ENCODE measurements at regions not wholly inside any gene's neighbourhood (a gene's known extent, or its start where the extent isn't known, plus 50 kb on each side); places are given as distances from the start of the nearest gene placed in this dataset.
"Not testable (repeated sequence)": the region's sequence is repeated elsewhere in the genome, so short reads cannot be mapped to it uniquely, and the experiment has no call there.

GRCh38 chr2:111251711-111252110 is 131.0 kb downstream of the BCL2L11 start:
- DNase-seq (ENCODE audit: low spot score): no peak

- DNase-seq (ENCODE audit: low spot score): no peak
These were observed 131.7 kb downstream of the BCL2L11 start for GRCh38 chr2:111252436-111252835.

- DNase-seq (ENCODE audit: low spot score): not testable (repeated sequence)
These were observed 134.2 kb downstream of the BCL2L11 start for GRCh38 chr2:111254916-111255315.

GRCh38 chr2:111256628-111257027 is 135.9 kb downstream of the BCL2L11 start:
- not testable (repeated sequence) for DNase-seq (ENCODE audit: low spot score)

GRCh38 chr2:111257607-111258006 is 136.9 kb downstream of the BCL2L11 start:
- not testable (repeated sequence) for DNase-seq (ENCODE audit: low spot score)

DNA sequence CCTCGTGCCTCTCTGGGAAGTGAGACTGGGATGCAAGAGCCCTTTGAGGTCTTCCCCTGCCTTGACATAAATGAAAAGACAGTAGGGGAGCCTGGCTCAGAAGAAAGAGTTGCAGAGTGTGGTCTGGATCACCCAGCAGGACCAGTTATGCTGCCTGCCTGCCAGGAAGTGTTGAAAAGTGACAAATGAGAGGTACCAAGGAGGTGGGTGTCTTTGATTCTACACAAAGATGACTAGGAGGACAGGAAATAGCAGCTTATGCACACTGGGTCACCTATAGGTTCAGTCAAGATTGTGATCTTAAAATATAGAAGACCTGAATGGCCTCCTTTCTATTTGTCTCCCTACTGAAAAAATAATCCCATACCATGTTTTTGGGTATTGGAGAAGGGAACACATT is 137.6 kb downstream of the BCL2L11 start:
- DNase-seq (ENCODE audit: low spot score): not testable (repeated sequence)

DNA sequence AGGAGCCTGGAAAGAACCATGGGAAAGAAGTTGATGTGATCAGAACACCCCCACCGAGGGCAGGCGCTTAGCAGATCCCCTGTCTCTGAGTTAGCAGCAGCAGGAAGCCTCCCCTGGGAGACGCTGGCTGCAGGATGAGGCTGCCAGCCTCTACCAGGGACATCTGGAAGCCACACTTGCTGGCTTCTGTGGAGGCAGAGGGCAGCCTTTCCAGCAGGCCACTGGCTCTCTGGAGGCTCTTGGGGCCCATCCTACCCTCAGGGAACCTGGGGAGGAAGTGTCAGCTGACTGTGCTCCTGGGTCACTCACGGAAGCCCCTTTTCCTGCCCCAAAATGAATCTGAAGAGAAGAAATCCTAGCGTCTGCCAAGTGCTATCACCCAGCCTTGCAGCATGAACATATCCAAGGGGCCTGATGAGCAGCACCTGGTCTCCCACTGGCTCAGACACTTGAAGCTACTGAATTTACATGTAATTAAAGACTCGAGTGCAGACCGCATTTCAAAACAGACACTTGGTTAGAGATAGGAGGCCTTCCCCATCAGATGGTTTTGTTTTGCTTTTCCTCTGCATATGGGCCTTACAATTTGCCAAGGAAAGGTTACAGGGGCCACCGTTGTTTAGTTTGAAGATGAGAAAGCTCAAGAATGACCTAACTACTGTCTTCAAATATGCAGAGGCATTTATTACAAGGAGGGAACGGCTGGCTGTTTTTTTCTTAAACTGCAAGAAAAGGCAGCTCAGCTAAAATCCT is 142.1 kb downstream of the BCL2L11 start:
- not testable (repeated sequence) for DNase-seq (ENCODE audit: low spot score)

DNA sequence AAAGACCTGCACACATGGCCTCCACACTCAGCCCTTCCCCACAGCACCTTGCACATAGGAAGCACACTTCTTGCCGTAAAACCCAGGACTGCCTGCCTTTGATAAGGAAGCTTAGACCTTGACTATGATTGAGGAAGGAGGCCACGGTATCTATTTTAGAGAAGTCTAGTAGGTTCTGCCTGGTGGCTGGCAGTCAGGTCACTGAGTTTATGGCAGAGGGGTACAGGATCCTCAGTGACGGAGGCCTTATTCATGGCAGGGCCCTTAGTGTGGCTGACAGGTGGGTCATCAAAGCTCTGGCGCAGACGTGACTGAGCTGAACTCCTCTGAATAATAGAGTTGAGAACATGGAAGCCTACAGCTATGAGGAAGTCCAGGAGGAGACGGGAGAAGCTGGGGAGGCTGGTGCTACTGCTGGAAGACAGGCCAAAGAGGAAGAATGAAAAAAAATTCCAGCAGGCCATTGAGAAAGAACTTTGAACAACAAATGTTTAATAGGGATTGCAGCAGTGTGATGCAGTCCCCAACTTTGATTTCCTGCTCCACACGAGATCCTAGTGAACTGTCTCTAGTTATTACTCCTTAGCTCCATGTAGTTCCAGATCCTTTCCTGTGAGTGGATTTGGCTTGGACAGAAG is 142.8 kb downstream of the BCL2L11 start:
- DNase-seq (ENCODE audit: low spot score): not testable (repeated sequence)

DNA sequence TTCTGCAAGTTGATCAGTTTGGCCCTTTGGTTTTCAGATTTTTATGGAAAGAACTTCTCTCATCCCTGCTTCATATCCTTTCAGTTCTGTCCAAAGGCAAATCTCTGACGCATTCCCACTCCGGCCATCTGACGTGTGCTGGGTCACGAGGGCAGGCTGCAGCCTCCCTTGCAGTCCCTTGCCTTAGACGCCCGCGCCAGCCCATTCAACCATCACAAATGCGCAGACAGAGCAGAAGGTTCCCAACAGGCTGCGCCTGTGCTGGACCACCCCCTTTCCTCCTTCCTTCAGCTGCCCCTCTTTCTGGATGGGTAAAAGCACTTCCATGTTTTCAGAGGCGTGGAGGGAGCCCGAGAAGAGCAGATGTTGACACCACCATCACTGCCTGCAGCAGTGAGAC is 144.2 kb downstream of the BCL2L11 start:
- DNase-seq (ENCODE audit: low spot score): not testable (repeated sequence)

DNA sequence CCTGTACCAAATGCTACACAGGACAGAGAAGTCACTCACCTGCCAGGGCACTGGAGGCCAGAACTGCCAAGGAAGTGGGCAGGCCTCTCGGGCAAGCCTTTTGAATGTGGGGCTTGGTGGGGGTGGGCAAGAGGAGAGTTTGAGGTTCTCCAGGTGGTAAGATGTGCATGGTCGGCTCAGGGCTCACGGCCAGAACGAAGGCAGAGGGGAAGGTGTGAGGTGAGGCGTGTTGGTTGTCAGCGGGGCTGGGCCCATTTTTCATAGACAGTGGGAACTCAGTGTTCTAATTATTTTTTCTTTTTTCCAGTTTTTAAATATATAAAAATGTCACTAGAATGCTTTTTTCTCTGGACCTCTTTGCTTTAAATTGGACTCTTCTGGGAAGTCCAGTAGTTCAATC is 145.8 kb downstream of the BCL2L11 start:
- not testable (repeated sequence) for DNase-seq (ENCODE audit: low spot score)

DNA sequence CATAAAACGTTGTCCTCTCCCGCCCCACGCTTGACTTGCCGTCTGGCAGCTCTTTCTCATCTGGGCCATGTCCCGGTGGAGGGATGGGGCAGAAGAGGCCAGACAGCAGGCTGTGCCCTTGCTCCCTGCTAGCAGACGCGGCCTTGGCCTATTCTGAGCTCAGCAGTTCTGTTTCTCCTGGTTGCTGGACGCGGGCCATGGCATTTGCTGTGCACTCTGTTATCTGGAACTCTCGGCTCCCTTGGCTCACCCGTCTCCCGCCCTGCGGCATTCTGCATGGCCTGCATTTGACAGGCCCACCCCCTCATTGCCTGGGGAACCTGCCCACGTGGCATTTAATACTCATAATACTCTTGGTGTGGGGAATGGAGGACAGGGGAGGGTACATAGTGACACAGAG is 146.3 kb downstream of the BCL2L11 start:
- peak; percentile 79 for DNase-seq (ENCODE audit: low spot score)

- not testable (repeated sequence) for DNase-seq (ENCODE audit: low spot score)
These were observed 149.1 kb downstream of the BCL2L11 start for GRCh38 chr2:111269761-111270323.

GRCh38 chr2:111270569-111270968 is 149.9 kb downstream of the BCL2L11 start:
- not testable (repeated sequence) for DNase-seq (ENCODE audit: low spot score)

DNA sequence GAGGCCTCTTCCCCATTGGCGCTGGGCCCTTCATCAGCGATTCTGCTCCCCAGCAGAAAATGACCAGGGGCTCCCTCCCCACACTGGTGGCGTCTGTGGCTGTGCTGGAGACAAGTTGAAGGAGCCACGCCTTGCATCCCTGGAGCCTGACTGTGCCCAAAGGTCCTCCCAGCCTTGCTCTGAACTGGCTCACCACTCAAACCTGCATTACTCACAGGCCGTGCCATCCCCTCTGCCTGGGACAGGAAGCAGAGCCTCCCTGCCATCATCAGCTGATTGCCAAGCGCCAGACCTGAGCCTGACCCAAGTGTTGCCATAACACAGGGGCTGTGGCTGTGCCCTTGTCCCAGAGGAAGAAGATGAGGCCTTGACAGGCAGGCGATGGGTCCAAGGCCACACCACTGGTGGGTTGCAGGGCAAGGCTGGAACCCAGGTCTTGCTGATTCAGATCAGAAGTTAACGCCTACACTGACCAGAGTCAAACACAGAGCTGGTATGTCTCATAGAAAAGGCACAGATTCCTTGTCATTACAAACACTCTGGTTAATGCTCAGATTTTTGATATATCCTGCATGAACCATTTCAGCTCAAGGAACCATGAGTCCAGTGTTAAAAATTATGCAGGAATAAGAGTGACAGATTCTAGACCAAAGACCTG is 151.1 kb downstream of the BCL2L11 start:
- not testable (repeated sequence) for DNase-seq (ENCODE audit: low spot score)

- not testable (repeated sequence) for DNase-seq (ENCODE audit: low spot score)
These were observed 152.3 kb downstream of the BCL2L11 start for GRCh38 chr2:111273007-111273406.

DNA sequence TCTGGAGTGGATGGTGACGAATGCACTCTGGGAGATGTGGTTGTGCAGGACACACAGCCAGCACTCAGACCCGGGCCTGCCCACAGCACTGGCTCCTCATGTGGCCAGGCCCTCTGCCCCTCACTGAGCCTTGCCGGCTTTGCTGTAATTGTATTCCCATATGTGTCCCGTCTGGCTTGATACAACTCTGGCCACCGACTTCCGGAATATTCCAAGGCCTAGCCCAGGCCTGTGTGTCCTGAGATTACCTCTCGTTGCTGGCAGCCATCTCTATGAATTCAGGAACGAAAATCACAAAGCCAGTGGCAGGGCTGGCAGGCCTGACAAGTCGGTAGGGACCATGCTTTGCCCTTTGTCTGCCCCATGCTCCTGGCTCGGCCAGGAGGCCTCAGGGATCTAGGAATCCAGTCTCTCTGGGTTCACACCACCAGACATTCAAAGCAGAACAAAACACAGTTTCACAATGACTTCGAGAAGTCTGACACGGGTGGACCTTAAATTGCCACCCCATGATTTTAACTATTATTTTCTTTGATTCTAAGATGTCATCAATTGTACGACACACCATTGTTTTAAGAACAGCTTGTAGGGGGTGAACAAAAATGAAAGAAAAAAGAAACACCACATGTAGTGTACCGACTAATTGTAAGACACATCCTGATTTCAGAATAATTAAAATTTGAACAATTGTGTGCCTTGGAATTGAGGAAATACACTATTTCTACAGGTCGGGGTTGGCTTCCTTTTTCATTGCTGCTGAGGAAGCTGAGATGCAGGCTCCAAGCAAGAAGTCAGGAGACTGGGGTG is 154.5 kb downstream of the BCL2L11 start:
- DNase-seq (ENCODE audit: low spot score): not testable (repeated sequence)

- DNase-seq (ENCODE audit: low spot score): not testable (repeated sequence)
These were observed 155.1 kb downstream of the BCL2L11 start for GRCh38 chr2:111275854-111276171.

GRCh38 chr2:111278133-111278532 is 157.4 kb downstream of the BCL2L11 start:
- not testable (repeated sequence) for DNase-seq (ENCODE audit: low spot score)

- DNase-seq (ENCODE audit: low spot score): not testable (repeated sequence)
These were observed 160.1 kb downstream of the BCL2L11 start for GRCh38 chr2:111280709-111281286.

DNA sequence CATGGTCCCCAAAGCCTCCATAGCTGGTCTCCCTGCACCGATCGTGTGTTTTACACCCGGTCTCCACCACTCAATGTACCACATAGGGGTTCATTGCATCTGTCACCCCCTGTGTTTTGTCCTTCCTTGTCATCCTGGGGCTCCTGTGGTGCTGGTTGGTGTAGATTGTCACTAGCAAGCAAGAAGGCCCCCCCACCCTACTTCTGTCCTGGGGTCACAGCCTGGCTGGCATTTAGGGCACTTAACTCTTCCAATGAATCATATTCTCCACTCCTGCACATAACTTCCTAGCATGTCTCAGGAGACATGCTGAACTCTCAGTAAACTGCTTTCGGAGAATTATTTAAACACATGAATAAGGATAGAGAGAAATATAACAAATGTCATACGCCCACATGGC is 161.4 kb downstream of the BCL2L11 start:
- DNase-seq (ENCODE audit: low spot score): not testable (repeated sequence)

Measured in cerebellar cortex (tissue), 1 donor.